ENCODE measurements at regions not wholly inside any gene's neighbourhood (a gene's known extent, or its start where the extent isn't known, plus 50 kb on each side); places are given as distances from the start of the nearest gene placed in this dataset.

GRCh38 chr1:87791931-87792740 lies 463.5 kb downstream of the LMO4 start:
- no peak for DNase-seq

GRCh38 chr1:87794788-87795614 lies 466.3 kb downstream of the LMO4 start:
- no peak for DNase-seq

- DNase-seq, result no peak
Observed at GRCh38 chr1:87795615-87796337, 467.1 kb downstream of the LMO4 start.

- DNase-seq, result no peak
Observed at GRCh38 chr1:87796471-87796901, 467.8 kb downstream of the LMO4 start.

- no peak for DNase-seq
Observed at GRCh38 chr1:87799451-87799850, 470.8 kb downstream of the LMO4 start.

GRCh38 chr1:87800006-87800405 lies 471.3 kb downstream of the LMO4 start:
- no peak for DNase-seq

GRCh38 chr1:87803375-87803774 lies 474.7 kb downstream of the LMO4 start:
- DNase-seq, result no peak

- no peak for DNase-seq
Observed at GRCh38 chr1:87804128-87804527, 475.4 kb downstream of the LMO4 start.

GRCh38 chr1:87805666-87806378 lies 477.1 kb downstream of the LMO4 start:
- no peak for DNase-seq

GRCh38 chr1:87806379-87807094 lies 477.9 kb downstream of the LMO4 start:
- no peak for DNase-seq

- DNase-seq, result no peak
Observed at GRCh38 chr1:87810166-87810565, 481.5 kb downstream of the LMO4 start.

GRCh38 chr1:87812871-87813577 lies 484.3 kb downstream of the LMO4 start:
- DNase-seq, result no peak

- no peak for DNase-seq
Observed at GRCh38 chr1:87814573-87814972, 485.9 kb downstream of the LMO4 start.

- no peak for DNase-seq
Observed at GRCh38 chr1:87816646-87817045, 488.0 kb downstream of the LMO4 start.

GRCh38 chr1:87820668-87821334 lies 492.1 kb downstream of the LMO4 start:
- DNase-seq, result no peak

GRCh38 chr1:87821335-87821697 lies 492.6 kb downstream of the LMO4 start:
- DNase-seq, result no peak

- DNase-seq, result no peak
Observed at GRCh38 chr1:87826681-87827251, 498.1 kb downstream of the LMO4 start.

GRCh38 chr1:87829360-87829759 lies 500.7 kb downstream of the LMO4 start:
- DNase-seq, result no peak

- no peak for DNase-seq
Observed at GRCh38 chr1:87830432-87830978, 501.8 kb downstream of the LMO4 start.

GRCh38 chr1:87833166-87833565 lies 504.5 kb downstream of the LMO4 start:
- no peak for DNase-seq
